NCI-H82 treated with DMSO at 0.1 percent for 48 hours (cell line): ENCODE measurements at regions not wholly inside any gene's neighbourhood (a gene's known extent, or its start where the extent isn't known, plus 50 kb on each side); places are given as distances from the start of the nearest gene placed in this dataset.
"Not testable (repeated sequence)": the region's sequence is repeated elsewhere in the genome, so short reads cannot be mapped to it uniquely, and the experiment has no call there.

Experiments used
- DNase-seq: peaks from one replicate; lab custom pipeline; 2025; ENCODE audit not compliant: unreplicated experiment; lab: John Stamatoyannopoulos, UW

DNA sequence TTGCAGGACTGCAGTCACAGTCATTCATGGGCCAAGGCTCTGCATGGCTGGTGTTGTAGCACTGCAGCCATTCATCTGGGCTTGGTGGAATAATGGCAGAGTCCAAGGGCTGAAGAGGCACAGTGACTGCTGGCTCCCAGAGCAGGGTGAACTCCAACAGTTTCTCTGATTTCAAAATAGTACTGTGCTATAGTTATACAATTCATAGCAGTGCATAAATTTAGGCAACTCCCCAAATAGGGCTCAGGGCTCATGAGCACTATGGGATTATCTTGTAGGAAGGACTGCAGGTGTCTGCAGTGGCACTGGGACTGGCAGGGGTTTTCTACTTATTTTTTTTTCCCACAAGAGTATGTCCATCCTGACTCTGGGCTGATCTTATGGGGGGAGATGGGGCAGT is 642.5 kb upstream of the SGCD start:
- DNase-seq, result no peak

DNA sequence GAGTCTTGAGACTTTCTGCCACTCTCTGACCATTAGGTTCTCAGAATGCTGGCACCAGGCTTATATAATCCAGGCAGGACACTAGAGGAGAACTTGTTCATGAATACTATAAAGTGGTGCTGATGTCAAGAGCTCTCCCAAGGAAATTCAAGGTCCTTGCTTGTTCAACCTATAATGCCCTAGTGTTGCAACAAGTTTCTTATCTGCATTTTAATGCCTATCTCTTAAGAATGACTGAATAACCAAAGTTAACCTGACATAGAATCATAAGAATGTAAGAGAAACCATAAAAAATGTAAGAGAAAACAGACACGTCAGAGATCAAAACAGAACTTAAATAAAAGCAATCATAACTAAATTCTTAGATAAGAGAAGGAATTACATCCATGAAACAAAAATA is 640.8 kb upstream of the SGCD start:
- DNase-seq, result no peak

DNA sequence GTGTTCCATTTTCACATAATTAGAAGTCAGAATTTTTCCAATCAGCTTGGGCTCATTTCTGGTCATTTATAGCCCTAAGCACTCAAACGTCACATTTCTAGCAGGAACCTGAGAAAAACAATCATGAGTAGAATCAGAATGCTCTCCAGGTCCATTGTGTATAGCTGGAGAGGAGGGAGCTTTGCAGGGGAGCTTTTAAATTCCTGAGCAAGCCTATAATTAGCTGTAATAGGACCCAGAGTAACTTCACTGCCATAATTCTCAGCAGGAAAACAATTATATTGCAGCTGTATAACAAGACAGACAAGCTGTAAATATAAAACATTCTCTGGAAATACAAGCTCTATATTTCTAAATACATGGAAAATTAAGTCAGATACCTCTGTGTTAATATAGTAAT is 637.6 kb upstream of the SGCD start:
- peak; percentile 21 for DNase-seq

DNA sequence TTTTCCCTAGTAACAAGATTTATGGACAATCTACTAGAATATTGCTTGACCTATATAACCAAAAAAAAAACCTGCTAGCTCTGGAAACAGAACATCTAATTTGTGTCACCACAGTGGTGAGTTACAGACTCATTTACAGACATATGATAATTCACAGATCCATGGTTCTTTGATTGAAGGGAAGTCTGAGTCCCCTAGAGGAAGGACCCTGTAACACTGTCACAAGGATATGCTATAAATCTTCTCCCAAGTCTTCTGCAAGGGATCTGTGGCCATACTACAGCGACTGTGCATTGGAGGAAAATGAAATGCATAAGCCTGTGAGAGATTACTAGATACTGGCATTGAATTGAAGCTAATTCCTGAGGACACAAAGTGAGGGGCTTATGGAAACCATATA is 630.6 kb upstream of the SGCD start:
- no peak for DNase-seq

DNA sequence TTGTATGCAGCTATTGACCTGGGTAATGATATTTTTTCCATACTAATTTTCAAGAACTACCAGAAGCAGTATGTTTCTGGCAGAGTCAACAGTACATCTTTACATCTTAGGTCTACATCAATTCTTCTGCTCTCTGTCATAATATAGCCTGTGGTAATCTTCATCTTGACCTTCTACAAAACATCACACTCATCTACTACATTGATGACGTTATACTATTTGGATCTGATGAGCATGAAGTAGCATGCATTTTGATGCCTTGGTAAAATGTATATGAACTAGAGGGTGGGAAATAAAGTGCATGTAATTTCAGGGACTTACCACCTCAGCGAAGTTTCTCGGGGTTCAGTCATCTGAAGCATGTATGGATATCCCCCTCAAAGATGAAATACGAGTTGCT is 629.7 kb upstream of the SGCD start:
- no peak for DNase-seq

DNA sequence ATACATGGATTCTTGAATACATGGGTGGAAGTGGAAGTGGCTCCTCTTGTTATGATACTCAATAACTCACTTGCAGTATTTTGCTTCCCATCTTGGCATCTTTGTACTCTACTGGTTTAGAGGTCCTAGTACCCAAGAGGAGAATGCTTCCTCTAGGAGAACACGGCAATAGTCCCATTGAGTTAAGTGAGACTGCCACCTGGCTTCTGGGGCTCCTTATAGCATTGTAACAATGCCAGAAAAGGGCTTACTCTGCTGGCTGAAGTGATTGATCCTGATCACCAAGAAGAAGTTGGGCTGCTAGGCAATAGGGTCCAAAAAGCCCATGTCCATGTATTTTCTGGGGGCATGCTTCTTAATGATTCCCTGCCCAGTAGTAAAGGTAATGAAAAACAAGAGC is 627.6 kb upstream of the SGCD start:
- DNase-seq, result no peak

DNA sequence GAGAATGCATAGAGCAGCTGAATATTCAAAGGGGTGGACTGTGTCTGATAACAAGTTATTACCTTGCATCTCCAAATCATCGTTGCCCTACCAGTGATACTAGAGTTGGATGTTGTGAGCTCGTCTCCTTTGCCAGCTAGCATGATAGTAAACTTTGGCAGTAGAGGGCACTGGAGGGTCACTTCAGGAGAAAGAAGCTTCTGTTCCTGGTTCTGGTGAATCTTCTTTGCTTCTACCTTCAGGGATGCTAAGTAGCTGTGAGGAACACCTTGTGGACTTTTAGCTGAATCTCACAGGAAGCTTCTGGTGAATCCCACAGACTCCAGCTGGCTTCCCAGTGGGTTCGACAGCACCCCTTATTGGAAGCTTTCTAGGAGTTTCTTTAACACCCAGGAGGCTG is 626.6 kb upstream of the SGCD start:
- no peak for DNase-seq

DNA sequence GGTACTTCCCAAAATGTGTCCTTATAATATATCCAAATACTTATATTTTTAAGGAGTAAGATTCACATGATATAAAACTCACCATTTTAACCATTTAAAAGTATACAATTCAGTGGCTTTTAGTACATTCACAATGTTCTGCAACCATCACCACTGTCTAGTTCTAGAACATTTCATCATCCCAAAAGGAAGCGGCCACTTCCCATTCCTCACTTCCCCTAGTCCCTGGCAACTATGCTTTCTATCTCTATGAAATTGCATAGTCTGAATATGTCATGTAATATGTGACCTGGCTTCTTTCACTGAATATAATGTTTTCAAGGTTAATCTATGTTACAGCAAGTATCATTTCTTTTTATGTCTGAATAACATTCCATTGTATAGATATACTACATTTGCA is 615.1 kb upstream of the SGCD start:
- no peak for DNase-seq

DNA sequence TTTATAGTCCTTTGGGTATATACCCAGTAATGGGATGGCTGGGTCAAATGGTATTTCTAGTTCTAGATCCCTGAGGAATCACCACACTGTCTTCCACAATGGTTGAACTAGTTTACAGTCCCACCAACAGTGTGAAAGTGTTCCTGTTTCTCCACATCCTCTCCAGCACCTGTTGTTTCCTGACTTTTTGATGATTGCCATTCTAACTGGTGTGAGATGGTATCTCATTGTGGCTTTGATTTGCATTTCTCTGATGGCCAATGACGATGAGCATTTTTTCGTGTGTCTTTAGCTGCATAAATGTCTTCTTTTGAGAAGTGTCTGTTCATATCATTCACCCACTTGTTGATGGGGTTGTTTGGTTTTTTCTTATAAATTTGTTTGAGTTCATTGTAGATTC is 612.5 kb upstream of the SGCD start:
- DNase-seq, result not testable (repeated sequence)

DNA sequence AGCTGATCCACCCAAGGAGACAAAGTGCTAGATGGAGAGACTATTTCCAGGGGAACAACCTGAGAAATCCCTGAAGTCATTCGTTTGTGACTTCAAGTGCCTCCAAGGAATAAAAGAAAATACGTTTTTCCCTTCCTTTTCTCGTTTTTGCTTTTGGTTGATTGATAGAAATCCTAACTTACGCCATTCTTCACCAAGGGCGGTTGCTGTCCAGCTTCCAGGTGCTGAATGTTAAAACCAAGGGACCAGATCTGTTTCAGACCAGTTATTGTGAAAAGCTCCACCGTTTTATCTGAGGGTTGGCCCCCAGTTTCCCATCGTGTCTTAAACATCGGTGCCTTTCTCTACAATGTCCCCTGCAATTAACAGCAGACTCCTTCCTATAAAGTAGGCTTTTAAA is 600.7 kb upstream of the SGCD start:
- DNase-seq, result no peak

DNA sequence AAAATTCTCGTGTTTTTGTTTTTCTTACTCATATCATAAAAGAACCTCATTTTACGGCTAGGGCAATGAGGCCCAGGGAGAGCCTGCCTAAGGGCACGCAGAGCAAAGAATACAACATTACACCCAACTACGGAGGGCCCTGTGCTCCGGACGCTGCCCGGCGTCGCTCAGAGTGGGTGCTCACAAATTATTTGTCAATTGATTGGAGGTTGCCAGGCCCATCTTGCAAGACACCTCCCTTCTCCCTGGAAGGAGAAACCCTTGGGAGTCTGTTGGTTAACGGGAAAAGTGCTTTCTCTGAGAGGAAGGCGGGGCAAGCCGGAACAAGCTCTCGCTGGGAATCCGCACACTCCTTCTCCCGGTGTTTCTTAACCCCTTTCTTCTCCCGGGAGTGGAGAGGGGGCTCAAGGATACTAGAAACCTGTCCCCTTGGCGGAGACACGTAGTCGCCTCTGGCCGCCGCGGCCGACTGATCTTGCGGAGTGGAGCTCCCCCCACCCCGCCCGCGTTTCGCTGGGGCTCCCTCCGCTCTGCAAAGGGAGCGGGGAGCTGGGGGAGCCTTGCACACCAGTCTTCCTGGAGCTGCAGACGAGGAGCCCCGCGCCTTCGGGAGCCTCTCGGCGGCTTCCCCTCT is 599.3 kb upstream of the SGCD start:
- peak; percentile 33 for DNase-seq

DNA sequence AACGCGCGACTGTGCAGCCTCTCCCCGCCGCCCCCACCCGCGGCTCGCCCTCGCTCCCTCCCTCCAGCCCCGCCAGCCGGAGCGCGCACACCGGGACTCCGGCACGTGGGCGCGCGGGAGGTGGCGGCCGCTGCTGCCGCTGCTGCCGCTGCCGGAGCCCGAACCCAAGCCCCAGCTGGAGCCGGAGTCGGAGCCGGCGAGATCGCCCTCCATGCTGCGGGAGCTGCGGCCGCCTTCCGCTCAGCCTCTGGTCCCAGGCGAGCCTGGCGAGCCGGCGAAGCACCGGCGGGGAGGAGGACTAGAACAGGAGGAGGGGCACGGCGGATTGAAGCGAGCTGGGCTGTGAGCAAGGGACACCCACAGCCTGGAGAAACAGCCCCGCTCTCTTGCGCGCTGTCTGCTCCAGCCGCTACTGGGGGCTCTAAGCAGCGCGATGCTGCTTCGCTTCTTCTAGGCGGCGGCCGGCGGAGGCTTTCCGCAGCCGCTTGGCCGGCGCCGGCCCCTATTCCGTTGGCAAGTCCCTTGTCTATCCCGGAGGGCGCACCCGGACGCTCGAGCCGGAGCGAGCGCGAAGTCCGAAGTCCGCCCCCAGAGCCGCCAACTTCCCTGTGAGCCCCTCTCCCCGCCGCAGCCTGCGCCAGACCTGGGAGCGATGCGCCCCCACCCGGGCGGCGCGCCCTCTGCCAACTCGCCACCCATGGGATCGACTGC is 598.7 kb upstream of the SGCD start:
- DNase-seq, result peak; percentile 37

DNA sequence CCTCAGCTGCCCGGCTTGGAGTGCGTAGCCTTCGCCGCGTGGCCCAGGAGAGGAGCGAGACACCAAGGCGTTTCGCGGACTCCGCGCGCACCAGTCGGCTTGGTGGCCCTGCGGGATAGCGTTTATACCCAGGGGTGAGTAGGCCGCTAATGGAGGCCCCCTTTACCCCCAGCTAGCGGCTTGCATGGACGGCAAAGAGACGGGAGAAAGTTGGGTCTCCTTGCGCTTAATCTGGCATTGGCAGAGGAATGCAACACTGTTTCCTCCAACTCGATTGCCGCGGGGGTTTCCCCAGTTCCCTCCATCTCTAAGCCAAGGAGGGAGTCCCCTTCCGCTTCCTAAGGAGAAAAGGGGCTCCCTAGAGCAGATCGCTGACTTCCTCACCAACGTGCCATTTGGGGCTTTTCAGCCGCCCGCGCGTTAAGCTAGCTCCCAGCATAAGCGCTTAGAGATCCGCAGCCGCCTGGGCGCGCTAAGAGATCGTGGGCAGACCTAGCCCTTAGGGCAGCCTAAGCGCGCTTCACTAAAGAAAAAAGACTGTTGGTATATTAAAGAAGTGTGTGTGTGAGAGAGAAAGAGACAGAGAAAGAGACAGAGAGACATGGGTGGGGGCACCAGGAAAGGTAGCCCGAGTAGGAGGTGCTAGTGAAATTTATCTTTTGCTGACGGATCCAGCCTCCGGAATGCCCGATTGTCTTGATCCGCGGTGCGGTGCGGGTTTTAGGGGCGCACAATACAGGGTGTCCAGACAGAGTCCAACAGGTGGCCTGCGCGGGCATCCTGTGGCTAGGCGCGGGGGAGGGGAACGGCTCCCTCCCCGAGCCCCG is 597.9 kb upstream of the SGCD start:
- DNase-seq, result peak; percentile 34

DNA sequence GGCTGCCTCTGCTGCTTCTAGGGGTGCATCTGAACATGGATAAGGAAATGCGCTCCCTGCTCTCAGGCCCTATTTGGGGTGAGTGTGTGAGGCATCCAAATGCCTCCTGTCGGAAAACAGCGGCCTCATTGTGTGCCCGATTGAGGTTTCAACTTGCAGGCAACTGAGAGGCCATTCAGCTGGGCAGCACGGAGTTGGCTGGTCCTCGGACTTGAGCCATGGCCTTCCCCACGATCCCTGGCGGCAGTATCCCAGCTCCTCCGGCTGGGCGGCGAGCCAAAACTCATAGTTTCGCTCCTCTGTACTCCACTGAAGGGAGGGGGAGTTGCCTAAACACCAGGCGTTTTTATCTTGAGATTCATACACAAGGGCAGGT is 597.3 kb upstream of the SGCD start:
- DNase-seq, result no peak

DNA sequence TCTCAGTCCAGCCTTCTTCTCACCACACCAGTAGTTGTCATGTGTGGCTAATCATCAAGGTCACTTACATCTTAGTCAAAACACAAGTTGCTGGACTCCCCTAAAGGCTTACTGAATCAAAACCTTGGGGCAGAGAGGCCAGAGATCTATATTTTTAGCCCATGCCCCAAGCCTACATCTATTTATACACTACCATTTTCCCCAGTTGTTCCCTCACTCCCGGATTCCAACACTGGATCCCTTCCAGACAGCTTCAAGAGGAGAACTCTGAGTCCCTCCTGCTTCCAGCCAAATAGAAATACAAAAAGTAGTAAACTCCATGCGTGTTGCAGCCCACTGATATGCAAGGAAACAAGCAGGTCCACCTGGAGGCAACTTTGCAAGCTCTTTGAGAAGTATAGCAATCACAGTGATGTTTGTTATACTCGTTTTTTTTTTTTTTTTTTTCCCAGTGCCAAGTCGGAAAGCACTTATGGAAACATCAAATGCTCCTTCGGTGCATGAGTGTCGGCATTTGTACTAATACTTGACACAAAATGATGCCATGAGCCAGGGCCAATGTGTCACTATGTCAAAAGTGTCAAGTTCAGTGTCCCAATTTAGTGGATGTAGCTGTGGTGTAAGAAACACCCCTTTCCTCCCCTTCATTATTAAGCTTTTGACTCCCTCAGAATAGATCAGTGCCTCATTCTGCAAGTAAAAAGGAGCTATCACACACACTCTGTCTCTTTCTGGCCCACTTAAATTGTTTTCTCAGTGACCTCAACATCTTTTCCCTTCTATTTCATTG is 594.2 kb upstream of the SGCD start:
- DNase-seq, result no peak

DNA sequence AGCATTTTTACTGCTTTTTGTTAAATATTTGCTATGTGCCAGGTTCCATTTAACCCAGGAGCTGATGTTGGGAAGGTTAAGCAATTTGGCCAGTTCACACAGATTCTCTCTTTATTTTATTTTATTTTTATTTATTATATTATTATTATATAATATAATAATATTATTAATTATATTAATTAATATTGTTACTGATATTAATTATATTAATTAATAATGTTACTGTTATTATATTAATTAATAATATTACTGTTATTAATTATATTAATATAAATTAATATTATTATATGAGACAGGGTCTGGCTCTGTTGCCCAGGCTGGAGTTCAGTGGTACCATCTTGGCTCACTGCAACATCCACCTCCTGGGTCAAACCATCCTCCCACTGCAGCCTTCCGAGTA is 593.0 kb upstream of the SGCD start:
- no peak for DNase-seq

DNA sequence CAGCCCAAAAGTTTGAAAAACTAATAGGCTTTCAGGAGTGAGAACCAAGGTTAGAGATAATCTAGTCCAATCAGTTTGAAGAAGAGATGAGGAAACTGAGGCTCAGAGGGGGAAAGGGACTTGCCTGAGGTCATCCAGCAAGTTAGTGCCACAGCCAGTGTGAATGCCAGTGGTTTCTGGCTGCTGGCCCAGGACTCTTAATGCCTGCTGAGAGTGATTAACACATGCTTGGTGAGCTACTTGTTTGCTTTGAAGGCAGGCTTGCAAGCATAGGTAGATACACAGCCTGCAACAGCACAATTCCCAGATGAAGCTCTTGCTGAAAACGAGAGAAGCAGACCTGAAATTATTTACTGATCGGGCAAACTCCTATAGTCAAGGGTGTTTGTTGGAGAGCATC is 591.6 kb upstream of the SGCD start:
- DNase-seq, result no peak

DNA sequence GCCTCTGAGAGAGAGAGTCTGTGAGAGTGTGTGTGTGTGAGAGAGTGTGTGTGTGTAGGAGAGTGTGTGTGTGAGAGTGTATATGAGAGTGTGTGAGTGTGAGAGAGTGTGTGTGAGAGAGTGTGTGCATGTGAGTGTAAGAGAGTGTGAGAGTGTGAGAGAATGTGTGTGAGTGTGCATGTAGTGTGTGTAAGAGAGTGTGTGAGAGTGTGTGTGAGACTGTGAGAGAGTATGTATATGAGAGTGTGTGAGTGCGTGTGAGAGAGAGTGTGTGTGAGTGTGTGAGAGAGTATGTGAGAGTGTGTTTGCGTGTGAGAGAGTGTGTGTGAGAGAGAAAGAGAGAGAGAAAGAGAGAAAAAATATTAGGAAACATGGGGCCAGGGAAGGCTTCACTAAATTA is 588.3 kb upstream of the SGCD start:
- no peak for DNase-seq

DNA sequence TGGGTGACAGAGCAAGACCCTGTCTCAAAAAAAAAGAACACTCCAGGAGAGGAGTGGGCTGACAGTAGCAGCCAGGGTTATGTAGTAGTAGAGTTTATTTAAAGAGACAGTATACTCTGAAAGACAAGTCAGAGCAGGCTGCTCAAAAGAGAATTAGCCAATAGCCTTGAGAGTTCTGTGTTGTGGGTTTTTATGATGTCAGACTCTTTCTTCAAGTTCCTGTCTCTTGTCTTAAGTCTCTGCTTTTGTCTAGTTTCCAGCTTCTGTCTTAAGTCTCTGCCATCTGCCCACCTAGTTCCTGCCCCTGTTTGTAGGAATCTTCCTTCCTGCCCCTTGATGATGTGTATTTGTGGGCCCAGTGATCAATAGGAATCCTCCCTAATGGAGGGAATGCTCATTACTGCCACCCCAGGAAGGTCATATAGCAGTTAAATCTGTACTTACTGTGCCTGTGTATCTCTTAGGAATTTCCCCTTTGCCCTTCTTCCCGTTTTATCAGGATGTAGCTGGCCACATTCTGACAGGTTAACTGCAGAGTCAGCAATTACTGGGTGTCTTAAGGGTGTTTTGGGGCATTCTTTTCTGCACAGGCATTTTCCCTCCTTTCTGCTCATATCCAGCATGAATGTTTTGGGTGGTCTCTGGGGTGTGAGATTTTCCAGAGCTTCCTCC is 580.5 kb upstream of the SGCD start:
- DNase-seq, result no peak

DNA sequence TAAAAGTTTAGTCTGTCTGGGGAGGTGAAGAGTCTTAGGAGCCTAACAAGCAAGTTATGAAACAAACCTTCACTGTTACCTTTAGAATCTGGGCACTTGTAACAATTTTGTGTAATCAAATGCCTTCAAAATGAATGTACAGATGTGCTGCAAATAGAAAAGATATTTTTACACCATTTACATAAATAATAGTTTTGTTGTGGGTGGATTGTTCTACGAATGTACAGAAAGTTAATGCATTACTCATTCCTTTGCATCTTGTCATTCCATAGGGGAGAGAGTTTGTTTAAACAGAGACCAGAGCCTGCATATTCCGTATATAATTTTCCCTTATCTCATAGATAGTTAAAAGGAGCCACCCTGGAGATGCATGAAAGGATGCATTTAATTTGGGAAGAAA is 576.9 kb upstream of the SGCD start:
- no peak for DNase-seq

DNA sequence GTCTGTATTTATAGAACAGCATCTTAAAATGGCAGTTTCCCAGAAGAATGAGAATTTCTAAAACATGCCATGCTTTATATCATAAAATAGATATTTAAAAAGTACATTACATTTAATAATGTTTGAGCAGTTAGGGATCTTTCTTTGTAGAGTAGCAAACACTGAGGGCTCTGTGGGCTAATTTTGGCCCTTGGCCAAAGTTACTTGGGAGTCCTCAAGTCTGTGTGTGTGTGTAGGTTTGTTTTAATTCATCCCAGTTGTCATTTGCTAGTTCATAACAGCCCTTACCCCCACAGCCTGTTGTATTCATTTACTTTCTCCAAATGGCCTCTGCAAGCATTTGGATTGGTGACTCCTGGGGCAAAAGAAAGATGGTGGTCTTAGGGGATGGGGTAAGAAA is 576.4 kb upstream of the SGCD start:
- DNase-seq, result no peak
